ENCODE measurements at regions not wholly inside any gene's neighbourhood (a gene's known extent, or its start where the extent isn't known, plus 50 kb on each side); places are given as distances from the start of the nearest gene placed in this dataset.
A peak's percentile ranks its signal among the peaks of the same experiment; 100 is the strongest.

DNA sequence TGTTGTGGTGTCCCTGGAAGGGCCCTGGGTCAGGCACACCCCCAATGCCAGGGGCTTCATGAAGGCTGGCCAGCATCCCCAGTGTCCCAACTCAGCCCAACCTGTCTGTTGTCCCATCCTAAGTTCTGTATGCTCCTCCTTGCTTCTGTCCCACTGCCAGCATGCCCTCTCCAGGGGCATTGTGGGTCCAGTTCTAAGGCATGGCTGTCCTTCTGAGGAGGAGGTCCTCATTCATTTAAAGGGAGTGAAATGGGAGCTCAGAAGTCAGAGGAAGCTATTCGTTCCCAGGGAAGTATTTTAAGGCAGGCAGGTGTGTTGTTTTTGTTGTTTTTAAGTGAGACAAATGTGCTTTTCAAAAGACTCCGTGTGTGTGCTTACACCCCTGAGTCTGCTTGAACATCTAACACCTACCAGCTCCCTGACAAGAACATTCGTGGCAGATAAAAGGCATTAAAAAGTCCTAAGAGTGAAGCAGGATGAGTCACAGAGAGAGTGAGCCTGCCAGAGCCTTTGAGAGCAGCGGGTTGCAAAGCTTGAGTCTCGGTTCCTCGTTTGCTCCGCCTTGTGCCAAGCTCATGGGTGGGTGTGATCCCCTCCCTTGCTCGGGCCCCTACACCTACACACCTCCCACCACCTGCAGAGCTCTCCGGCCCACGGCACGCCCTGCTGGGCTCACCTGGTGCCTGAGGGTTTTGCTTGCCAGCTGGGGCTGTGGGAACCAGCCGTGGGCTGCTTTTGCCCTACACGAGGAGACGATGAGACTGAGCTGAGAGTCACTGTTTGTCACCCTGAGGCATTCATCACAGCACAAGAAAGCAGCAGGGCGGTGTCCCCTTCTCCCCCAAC is 183.4 kb upstream of the TOPAZ1 start:
- DNase-seq: no peak

DNA sequence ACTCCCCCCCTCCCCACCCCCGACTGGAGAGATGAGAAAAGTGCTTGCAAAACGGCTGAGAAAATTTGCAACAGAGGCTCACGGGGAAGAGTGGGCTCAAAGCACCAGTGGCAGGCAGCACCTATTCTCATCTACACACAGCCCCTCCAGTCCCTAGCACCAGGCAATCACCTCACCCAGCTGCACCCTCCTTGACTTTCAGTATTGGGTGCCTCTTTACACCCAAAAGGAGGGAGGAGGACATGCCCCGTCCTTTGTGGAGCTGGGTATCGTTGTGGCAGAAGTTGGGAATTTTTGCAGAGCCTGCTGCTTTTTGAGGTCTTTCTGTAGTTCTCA is 182.8 kb upstream of the TOPAZ1 start:
- no peak for DNase-seq

DNA sequence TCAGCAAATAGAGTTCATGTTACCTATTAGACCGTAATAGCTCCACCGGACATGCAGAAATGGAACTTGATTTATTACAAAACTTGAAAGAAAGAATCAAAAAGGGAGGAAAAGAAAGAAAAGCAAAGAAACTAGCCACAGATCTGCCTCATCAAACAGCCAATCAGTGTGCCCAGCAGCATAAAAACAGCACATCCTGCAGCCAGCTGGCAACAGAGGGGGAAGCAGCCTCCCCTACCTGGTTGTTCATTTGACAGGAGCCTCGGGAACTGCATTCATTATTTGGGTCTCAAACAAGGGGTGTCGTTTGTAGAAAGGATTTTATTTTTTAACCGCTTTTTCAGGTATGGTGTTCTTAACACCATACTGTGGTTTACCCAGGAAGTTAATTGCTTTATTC is 181.5 kb upstream of the TOPAZ1 start:
- DNase-seq: no peak

DNA sequence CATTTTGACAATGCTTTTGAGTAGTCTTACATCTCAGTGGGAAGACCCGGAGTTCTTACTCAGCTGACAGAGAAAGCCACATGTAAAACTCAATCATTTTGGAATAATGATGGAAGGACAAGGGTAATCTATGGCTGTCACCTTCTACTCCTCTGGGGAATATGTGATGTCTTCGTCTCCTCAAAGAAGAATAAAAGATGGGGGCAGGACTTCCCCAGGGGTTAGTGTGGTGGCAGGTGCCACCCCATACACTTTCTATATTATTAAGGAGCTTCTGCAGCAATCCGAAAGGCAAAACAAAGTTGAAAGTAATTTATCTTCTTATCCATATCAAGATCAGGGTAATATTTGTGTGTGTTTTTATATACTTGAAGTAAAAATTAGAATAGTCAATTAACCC is 180.4 kb upstream of the TOPAZ1 start:
- DNase-seq: no peak

DNA sequence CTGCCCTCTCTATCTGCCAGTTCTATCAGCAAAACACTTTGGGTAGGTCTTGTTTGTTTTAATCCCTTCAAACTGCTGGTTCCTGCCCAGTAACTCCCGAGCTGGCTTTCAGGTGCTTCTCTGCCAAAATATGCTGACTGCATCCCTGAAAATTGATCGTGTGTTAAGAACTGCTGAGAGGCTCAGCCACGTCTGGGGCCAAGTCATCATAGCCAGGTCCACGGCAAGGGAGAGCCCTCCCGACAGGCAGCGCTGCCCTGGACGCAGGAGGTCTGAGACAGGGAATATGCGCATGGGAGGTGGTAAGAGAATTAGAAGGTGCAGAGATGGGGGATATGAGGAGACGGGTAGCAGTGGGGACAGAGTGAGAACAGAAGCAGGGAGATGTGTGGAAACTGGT is 179.7 kb upstream of the TOPAZ1 start:
- no peak for DNase-seq

DNA sequence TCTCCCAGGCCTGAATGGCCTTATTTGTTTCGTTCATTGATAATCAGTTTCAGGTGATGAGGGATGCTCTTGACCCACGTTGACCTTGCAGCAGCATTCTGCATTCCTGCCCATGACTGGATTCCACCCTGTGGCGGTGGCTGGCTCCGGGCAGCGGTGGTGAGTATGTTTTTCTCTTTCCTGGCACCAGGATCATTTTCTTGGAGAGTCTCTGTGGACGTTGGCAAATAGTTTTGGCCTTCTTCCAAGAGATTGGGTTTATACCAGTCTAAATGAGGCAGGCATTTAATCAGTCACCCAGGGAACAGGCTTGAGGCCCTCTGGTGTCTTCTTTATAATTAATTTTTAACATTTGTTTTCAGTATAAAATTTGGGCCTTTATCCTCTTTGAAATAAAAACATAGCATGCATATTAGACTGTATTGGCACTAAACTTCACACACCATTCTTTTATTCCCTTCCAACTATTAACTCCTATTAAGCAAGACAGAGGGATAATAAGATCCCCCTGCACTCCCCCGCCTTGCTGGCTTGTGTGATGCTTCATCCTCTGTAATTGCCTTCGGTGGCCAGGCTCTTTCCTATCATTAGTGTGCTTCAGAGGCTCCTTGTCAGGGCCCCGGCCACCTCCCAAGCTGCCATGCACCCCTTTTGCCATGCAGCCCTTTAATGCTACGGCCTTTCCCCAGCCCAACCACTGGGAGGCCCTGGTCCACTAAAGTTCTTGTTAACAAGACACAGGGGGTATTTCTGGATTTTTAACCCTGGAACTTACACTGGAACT is 176.2 kb upstream of the TOPAZ1 start:
- peak in 1 of 2 donors; percentile 13 for DNase-seq

DNA sequence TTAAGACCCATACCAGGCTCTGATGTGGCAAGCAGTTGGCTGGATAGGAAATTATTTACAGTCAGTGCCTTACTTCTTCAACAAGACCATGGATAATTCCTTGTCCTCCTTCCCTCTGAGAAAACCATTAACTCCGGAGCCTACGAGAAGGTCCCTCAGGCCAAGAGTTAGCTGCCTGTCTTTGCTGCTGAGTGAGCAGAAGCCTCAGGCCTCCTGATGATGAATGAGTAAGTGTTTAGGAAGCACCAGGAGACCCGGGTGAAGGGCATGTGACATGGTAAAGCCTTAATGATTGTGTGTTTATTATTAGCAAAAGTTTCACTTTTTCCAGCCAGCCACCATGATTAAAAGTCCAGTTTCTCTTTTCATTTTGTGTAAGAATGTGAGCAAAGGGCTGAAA is 174.9 kb upstream of the TOPAZ1 start:
- no peak for DNase-seq

DNA sequence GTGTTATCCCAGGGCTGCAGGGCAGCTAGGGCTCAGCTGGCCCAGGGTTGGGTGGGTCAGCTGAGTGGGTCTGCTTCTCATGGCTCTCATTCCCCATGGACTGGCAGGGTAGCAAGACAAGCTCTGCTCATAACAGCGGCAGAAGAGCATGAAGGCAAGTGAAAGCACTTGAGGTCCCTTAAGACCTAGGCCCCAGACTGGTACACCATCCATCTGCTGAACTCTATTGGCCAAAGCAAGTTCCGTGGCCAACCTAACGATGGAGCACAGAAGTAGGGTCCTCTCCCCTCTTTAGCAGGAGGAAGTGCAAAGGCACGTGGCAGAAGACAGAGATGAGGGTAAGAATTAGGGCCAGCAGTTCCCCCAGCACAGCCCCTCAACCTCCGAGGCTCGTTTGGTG is 174.3 kb upstream of the TOPAZ1 start:
- DNase-seq: no peak

DNA sequence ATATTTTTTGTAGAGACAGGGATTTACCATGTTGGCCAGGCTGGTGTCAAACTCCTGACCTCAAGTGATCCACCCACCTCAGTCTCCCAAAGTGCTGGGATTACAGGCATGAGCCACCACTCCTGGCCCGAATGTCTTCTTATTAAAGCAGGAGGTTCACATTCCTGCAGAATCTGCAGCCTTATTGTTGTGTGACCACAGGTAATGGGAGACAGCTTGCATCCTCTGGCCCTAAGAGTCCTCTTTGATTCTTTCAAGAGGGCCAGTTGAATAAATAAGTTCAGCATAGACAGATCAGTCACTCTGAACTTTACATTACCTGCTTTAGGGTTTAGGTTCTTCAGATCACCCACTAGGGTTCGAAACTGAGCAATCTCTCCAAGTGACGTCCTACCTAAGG is 172.9 kb upstream of the TOPAZ1 start:
- DNase-seq: no peak

DNA sequence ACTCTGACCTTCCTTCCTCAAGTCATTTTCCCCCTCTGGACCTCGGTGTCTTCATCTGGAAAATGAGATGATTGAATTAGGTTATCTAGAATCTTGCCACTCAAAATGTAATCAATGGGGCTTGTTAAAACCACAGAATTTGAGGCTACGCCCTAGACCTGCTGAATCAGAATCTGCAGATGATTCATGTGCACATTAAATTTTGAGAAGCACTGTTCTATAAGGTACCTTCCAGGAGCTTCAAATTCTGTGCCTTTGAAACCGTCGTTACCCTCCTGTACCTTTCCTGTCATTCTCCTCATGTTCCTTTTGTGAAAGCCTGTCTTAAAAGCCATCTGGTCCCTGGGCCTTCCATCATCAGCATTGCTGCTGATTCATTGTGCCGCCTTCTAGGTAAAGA is 172.4 kb upstream of the TOPAZ1 start:
- no peak for DNase-seq

DNA sequence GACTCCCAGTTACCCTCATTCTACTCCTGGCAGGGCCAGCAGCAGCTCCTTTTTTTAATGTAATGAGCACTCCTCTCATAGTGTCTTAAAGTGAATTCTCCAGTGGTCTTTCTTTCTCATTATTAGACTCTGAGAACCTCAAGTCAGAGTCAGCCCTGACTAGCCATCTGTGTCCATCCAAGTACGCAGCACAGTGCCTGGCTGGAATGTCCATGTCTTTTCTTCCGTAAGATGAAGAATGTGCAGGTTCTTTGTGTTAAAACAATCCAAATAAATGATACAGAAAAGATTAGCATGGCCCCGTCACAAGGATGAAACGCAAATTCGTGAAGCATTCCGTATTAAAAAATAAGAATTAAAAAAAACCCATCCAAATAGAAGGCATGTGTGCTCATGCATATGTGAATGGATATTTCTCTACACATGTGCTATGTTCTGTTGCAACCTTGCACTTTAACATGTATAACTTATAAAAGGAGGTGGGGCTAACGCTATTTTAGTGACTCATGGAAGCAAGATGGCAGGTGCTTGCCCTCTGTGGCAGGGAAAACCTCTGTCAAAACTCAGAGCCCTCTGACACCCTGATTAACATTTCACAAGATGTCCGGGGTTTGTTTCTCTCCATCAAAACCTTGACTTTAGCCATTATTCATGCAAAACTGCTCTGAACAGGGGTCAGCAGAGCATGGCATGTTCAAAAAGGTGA is 170.7 kb upstream of the TOPAZ1 start:
- DNase-seq: no peak

DNA sequence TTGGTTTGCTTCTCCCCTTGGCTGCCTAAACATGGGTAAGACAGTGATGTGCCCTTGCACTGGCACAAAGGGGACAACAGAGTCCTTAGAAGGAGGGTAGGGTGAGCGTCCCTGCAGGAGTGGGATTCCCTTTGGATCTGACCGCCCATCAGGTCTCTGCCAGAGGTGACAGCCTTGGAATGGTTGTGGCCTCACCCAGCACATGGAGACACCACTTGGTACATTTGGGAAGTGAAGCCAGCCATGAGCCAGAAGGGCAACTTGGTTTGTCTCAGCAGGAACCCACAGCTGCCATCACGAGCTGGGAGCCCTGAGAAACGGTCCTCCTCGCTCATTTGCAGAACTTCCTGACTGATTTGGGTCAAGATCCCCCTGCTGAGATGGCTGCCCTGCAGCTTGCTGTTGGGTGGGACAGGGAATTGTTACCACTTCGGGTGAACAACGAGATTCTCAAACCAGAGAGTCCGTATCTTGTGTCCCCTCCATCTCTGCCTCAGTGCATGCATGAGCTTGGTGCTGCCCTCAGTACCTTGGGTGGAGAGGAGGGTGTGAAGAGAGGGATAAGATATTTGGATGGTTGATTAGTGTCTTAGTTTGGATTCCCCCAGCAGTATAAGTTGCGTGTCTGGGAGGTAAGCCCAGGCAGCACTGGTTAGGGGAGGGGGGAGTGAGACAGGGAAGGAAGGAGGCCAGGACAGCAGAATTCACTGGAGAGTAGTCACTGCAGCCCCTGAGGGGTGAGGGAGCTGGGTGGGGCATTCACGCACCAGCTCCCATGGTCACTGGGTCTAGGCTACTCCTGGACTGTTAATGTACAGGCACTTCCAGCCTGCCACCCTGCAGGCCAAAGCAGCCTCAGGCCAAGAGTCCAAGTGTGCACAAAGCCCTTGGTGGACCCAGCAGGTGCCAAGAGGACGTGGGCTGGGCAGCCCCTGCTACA is 168.8 kb upstream of the TOPAZ1 start:
- DNase-seq: no peak

DNA sequence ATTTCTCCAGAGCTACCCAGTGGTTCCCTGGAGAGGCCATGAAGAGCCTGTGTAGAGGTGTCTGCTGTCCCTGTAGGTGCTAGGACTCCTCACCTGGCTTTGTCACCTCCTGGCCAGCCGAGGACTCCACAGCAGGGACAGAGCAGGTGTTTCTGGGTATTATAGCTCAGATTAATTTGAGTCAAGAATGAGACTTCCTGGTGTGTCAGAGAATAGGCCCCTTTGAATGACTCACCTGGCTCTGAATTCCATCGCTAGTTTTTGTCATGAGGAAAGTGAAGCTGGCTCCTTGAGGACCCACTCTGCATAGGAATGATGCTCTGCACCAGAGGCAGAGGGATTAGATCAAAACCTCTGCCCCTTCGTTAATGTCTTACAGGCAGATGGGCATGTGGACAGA is 167.5 kb upstream of the TOPAZ1 start:
- DNase-seq: no peak

DNA sequence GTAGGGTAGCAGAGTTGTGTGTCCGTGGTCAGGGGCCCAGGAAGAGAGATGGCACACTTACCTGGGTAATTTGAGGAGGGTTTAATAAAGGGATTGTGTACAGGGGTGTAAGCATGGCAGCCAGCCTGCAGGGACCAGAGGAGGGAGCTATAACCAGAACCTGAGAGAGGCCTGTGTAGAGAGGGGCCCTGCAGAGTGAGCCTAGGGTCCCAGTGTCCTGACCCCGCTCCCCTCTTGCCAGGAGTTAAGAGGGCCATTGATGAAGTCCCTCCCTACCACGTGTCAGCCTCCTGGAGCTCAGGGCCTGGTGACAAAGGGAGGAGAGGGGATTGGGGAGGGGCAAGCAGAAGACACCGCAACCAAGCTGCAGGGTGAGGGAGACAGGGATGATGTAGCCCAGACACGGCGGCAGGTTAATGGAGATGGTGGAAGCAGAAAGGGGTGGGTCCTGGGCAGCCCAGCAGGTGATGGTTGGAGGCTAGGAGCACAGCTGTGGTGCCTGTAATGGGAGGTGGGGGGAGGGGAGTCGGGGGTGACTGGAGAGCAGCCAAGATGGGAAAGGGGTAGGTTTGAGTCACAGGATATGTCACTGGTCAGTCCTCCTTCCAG is 165.4 kb upstream of the TOPAZ1 start:
- no peak for DNase-seq

DNA sequence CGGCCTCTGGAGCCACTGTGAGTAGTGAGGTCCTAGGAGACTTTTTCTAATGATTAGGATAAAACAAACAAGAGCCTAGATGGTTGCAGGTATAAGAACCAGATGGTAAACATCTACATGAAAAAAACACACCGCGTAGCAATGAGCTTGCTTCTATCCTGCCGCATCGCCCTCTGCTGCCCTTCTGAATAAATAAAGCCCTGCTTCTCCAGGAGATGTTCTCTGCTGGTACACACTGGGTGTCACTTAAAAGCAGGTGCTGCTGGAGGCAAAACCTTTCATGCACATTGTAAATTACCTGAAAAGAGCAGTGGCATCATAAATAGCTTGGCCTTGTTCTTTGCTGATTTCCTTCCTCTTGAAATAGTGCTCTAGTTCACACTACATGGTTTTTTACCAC is 164.4 kb upstream of the TOPAZ1 start:
- DNase-seq: no peak

DNA sequence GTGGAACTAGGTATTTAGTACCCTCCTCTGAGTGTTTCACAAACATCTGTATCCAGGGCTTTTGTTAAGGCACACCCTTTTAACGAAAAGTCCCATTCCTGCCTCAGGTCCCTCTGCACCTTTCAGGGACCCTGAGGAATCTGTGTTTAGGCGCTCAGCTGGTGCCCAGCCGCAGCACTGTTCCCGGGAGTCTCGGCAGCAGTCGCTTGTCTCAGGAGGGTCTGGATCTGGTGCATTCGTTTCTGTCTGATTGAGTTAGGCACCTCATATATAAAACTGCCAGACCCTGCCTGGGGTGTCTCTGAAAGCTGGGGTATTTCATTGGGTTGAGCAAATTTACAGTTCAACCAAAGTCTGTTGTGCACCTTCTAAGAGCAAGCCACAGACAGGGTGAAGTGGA is 162.8 kb upstream of the TOPAZ1 start:
- no peak for DNase-seq

DNA sequence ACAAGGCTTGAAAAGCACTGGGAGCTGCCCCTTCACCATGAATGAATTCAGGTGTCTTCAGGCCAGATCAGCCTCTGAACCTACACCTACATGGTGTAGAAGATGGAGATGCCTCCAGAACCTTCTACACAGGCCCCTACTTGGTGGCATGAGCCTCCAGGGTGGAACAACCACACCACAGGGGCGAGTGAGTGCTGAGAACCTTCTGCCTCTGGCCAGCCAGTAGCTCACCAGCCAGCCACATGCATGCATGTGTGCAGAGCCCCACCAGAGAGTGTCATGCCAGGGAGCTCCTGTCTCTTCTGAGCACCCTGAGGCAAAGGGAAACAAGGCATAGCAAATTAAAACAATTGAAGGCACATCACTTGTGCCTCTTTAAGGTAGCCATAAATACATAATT is 161.8 kb upstream of the TOPAZ1 start:
- DNase-seq: no peak

DNA sequence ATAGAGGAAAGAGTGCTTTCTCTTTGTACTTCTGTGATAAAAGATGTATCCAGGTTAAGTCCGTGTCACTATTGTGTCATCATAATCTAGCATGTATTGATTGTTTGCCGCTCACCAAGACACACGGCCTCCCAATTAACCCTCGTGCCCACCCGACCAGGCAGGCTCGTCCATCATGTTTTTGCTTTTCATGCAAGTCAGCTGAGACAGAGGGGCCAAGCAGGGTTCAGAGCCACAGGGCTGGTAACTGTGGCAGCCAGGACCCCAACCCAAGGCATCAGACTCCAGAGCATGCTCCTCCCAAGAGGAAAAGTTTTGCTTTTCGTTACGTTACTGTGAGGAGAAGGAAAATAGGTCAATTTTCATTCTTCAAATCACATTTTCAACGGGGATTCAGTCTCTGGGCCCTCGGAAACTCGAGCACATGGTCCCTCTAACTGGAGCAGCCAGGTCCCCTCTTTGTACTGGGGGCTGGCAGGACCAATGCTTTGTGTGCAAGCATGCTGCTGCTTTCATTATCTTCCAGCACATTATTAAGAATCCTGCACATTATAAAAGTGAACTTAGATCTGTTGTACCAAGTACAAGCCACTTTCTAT is 161.1 kb upstream of the TOPAZ1 start:
- no peak for DNase-seq

DNA sequence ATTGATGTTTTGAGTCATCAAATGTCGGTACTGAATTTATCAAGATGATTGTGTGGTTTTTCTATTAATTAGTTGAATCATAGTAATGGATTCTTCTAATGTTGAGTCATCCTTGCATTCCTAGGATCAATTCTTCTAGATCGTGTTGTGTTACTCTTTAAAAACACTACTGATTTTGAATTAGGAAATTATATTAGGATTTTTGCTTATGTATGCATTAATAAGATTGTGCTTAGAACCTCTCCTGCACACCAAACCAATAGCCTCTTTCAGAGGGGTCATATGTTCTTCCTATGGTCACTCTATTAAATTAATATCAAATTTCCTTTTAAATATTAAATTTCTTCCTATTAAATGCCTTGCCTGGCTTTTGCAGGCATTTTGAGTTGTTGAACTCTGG is 151.7 kb upstream of the TOPAZ1 start:
- no peak for DNase-seq

DNA sequence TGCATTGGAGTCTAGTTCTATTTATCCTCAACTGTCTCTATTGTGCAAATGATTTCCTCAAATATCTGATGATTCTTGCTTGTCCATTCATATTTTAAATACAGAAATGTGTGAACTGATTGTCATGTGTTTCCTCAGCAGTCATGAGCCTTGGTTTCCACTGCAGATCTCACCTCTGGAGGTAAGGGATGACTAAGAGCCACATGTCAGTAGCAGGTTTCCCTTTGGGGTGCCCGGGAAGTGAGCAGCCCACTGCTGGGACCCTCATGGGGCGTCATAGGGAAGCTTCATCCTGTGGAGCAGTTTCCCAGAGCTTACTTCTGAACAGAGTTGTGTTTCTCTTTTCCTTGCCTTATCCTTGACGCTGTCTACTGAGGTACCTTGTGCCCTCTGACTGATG is 149.2 kb upstream of the TOPAZ1 start:
- no peak for DNase-seq

DNA sequence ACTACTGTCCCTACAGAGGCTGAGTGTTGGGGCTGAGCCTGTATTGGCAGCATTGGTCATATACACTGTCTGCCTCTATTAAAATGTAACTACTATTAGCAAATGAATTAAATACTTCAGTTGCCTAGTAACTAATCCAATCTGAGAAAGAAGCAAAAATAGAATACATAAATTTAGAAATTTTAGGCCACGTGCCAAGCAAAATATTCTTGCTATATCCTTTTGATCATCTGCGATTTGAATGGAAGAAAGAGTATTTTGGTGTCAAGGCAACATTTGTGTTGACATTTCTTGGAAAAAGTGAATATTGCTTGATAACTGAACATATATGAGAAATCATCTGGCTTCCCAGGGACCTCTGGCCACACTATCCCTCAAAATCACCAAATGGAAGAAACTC is 148.2 kb upstream of the TOPAZ1 start:
- DNase-seq: no peak

Data from hippocampal formation (tissue), 2 donors.